ENCODE measurements at regions not wholly inside any gene's neighbourhood (a gene's known extent, or its start where the extent isn't known, plus 50 kb on each side); places are given as distances from the start of the nearest gene placed in this dataset.

GRCh38 chr14:89654998-89655397 lies 238.0 kb upstream of the FOXN3 start:
- 60 to 63% methylated on average over 1 of the region's 1 CpG for WGBS, 2 donors
- no peaks in the 10 kb centered on the region for H3K27me3 ChIP-seq
- H3K4me3 ChIP-seq = no peak overlapping the region
- no peak for DNase-seq (ENCODE audit: low spot score in 2 of 2)
- H3K27ac ChIP-seq = no peak overlapping the region
- H3K36me3 ChIP-seq = no peaks in the 10 kb centered on the region
- TF ChIP-seq POLR2A (IDR thresholded peaks at IDR 0.05) (no peak), EP300 (IDR thresholded peaks at IDR 0.05) (no peak)
- H3K4me1 ChIP-seq = peaks cover 0 to 5% (median 0%) of the 10 kb centered on the region in 4 donors
- H3K9me3 ChIP-seq = no peaks in the 10 kb centered on the region

GRCh38 chr14:89652352-89652751 lies 235.3 kb upstream of the FOXN3 start:
- DNase-seq (ENCODE audit: low spot score in 2 of 2) = no peak
- H3K4me1 ChIP-seq = no peaks in the 10 kb centered on the region
- no peak overlapping the region for H3K27ac ChIP-seq
- WGBS, 2 donors = 83 to 89% methylated on average over 4 of the region's 4 CpGs
- TF ChIP-seq POLR2A (IDR thresholded peaks at IDR 0.05) (no peak), CTCF (IDR thresholded peaks at IDR 0.05) (no peak), EP300 (IDR thresholded peaks at IDR 0.05) (no peak)
- H3K4me3 ChIP-seq = no peak overlapping the region
- H3K27me3 ChIP-seq = no peaks in the 10 kb centered on the region
- H3K36me3 ChIP-seq = no peaks in the 10 kb centered on the region
- H3K9me3 ChIP-seq = no peaks in the 10 kb centered on the region

- 90 to 98% methylated on average over 2 of the region's 2 CpGs for WGBS, 2 donors
- no peak for TF ChIP-seq POLR2A (IDR thresholded peaks at IDR 0.05)
- TF ChIP-seq CTCF (IDR thresholded peaks at IDR 0.05) = no peak
- no peak for TF ChIP-seq EP300 (IDR thresholded peaks at IDR 0.05)
- Histone ChIP-seq H3K4me3 (no peak overlapping the region), H3K36me3 (no peaks in the 10 kb centered on the region), H3K27me3 (no peaks in the 10 kb centered on the region), H3K4me1 (no peaks in the 10 kb centered on the region), H3K9me3 (no peaks in the 10 kb centered on the region), H3K27ac (no peak overlapping the region)
- no peak for DNase-seq (ENCODE audit: low spot score in 2 of 2)
Observed at GRCh38 chr14:89651805-89652204, 234.8 kb upstream of the FOXN3 start.

GRCh38 chr14:89650077-89650978 lies 233.3 kb upstream of the FOXN3 start:
- DNase-seq (ENCODE audit: low spot score in 2 of 2) = no peak
- TF ChIP-seq EP300 (IDR thresholded peaks at IDR 0.05) = no peak
- TF ChIP-seq CTCF (IDR thresholded peaks at IDR 0.05) = no peak
- TF ChIP-seq POLR2A (IDR thresholded peaks at IDR 0.05) = no peak
- H3K4me1 ChIP-seq = no peaks in the 10 kb centered on the region
- H3K9me3 ChIP-seq = no peaks in the 10 kb centered on the region
- no peaks in the 10 kb centered on the region for H3K36me3 ChIP-seq
- no peaks in the 10 kb centered on the region for H3K27me3 ChIP-seq
- 90 to 94% methylated on average over 4 of the region's 4 CpGs for WGBS, 2 donors
- H3K27ac ChIP-seq = no peak overlapping the region
- H3K4me3 ChIP-seq = no peak overlapping the region

GRCh38 chr14:89649451-89650075 lies 232.5 kb upstream of the FOXN3 start:
- DNase-seq (ENCODE audit: low spot score in 2 of 2) = no peak
- H3K4me3 ChIP-seq = no peak overlapping the region
- H3K36me3 ChIP-seq = no peaks in the 10 kb centered on the region
- no peaks in the 10 kb centered on the region for H3K9me3 ChIP-seq
- TF ChIP-seq CTCF (IDR thresholded peaks at IDR 0.05) (no peak), EP300 (IDR thresholded peaks at IDR 0.05) (no peak), POLR2A (IDR thresholded peaks at IDR 0.05) (no peak)
- 85 to 88% methylated on average over 7 of the region's 7 CpGs for WGBS, 2 donors
- H3K4me1 ChIP-seq = no peaks in the 10 kb centered on the region
- H3K27ac ChIP-seq = no peak overlapping the region
- H3K27me3 ChIP-seq = no peaks in the 10 kb centered on the region

Data from tibial nerve (tissue), 4 donors.